ENCODE measurements at regions not wholly inside any gene's neighbourhood (a gene's known extent, or its start where the extent isn't known, plus 50 kb on each side); places are given as distances from the start of the nearest gene placed in this dataset.

DNA sequence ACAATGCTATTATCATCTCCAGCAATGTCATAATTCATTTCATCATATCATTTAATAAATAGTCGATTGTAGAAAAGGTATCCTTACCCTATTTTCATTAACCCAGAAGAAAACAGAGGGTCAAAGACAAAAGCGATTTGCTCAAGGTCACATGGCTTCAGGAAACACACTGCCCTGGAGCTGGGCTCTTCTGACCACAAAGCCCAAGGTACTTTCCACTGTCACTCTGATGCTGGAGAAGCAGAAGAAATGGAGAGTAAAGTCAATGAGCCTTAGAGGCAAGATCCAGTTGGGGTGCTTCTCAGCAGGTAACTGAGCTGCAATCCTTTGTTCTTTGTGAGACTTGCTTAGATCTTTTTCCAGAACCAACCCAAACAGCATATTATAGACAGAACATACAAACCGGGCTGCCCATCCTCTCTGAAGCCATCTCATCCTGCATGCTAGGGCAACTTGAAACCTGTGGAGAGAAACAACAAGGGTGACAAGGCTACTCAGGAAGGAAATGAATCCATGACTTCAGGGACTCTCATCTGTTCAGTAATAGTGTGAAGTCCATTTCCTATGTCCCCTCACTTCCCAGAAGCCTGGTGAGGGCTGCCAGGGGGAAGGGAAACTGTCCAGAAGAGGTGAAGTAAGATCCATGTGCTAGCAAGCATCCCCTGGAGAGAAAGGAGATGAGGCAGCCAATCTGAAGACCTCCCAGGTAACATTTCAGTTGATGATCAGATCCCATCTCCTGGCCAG is 148.6 kb upstream of the SVIL start:
- TF ChIP-seq POLR2A (IDR thresholded peaks at IDR 0.05; ENCODE audit: insufficient read depth in 1 of 2, low read depth in 2 of 2, low read length in 2 of 2), result no peak
- TF ChIP-seq IRF1 (CRISPR knock-in tag; IDR thresholded peaks at IDR 0.05; ENCODE audit: low read depth), result no peak
- TF ChIP-seq ZNF251 (CRISPR knock-in tag; IDR thresholded peaks at IDR 0.05), result no peak
- no peak for TF ChIP-seq ZNF256 (CRISPR knock-in tag; conservative IDR thresholded peaks at IDR 0.05)
- TF ChIP-seq MTA3 (CRISPR knock-in tag; IDR thresholded peaks at IDR 0.05), result no peak
- TF ChIP-seq, protein P1, sequence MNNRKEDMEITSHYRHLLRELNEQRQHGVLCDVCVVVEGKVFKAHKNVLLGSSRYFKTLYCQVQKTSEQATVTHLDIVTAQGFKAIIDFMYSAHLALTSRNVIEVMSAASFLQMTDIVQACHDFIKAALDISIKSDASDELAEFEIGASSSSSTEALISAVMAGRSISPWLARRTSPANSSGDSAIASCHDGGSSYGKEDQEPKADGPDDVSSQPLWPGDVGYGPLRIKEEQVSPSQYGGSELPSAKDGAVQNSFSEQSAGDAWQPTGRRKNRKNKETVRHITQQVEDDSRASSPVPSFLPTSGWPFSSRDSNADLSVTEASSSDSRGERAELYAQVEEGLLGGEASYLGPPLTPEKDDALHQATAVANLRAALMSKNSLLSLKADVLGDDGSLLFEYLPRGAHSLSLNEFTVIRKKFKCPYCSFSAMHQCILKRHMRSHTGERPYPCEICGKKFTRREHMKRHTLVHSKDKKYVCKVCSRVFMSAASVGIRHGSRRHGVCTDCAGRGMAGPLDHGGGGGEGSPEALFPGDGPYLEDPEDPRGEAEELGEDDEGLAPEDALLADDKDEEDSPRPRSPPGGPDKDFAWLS (CRISPR knock-in tag; IDR thresholded peaks at IDR 0.05; ENCODE audit: borderline replicate concordance), result no peak
- no peak for TF ChIP-seq ZSCAN5A (CRISPR knock-in tag; IDR thresholded peaks at IDR 0.05; ENCODE audit: borderline replicate concordance)
- no peak for TF ChIP-seq PLSCR1 (CRISPR knock-in tag; IDR thresholded peaks at IDR 0.05; ENCODE audit: borderline replicate concordance)
- no peak for TF ChIP-seq NAIF1 (CRISPR knock-in tag; IDR thresholded peaks at IDR 0.05; ENCODE audit: borderline replicate concordance)
